Panc1 (cell line): ENCODE measurements at regions not wholly inside any gene's neighbourhood (a gene's known extent, or its start where the extent isn't known, plus 50 kb on each side); places are given as distances from the start of the nearest gene placed in this dataset.

Experiments
- CTCF ChIP-seq: fragments of 450-650 bp; IDR thresholded peaks from 2 replicates; pipeline ENCODE4 v1.5.1; 2017; ENCODE audit warnings: mild to moderate bottlenecking
- POLR2AphosphoS5 ChIP-seq: IDR thresholded peaks from 2 replicates; pipeline ENCODE4 v1.6.1; 2012; ENCODE audit warnings: mild to moderate bottlenecking, low read depth, low read length, moderate library complexity
- SIN3A ChIP-seq: IDR thresholded peaks from 2 replicates; pipeline ENCODE4 v1.6.1; 2012; ENCODE audit warnings: low read depth, mild to moderate bottlenecking, low read length, moderate library complexity, borderline replicate concordance; ENCODE audit not compliant: insufficient read depth

GRCh38 chr9:129240581-129241211 is 62.6 kb upstream of the IER5L start:
- TF ChIP-seq CTCF (no peak), SIN3A (no peak), POLR2AphosphoS5 (no peak)
